SK-MEL-5 (cell line): ENCODE measurements at regions not wholly inside any gene's neighbourhood (a gene's known extent, or its start where the extent isn't known, plus 50 kb on each side); places are given as distances from the start of the nearest gene placed in this dataset.
"Not testable (repeated sequence)": the region's sequence is repeated elsewhere in the genome, so short reads cannot be mapped to it uniquely, and the experiment has no call there.

Source experiments
- DNase-seq: peaks from one replicate; pipeline ENCODE4 v3.0.0-alpha.2; 2016; ENCODE audit warnings: low read depth, low spot score
- in situ Hi-C: cut with HindIII; loops from 2 replicates; pipeline ENCODE4 v1.10.0; 2016; ENCODE audit warnings: low sequenced_read_pairs, high pct_unique_total_duplicates, low pct_unique_long_range_greater_than_20kb

DNA sequence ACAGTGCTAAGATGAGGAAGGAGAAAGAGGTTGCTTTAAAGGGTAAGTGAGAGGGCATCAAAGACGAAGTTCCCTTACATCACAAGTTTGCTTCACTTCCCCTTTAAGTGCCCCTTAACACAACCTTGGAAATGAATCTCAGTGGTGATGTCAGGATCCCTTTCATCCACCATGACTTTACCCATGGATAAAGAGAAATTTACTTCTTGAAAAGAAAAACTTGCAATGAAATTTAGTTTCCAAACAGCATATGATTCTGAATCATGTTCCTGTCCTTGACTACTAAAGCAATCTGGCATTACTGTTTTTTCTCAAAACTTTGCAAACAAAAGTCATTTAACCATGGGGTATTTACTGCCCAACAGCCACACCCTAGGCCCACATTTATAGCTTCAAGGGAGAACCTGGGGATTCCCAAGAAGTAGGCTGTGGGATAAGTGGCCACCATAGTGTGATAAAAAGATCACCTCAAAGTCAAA lies 135.9 kb downstream of the ITGB8 start:
- in situ Hi-C loops = no loop called here
- DNase-seq = no peak

DNA sequence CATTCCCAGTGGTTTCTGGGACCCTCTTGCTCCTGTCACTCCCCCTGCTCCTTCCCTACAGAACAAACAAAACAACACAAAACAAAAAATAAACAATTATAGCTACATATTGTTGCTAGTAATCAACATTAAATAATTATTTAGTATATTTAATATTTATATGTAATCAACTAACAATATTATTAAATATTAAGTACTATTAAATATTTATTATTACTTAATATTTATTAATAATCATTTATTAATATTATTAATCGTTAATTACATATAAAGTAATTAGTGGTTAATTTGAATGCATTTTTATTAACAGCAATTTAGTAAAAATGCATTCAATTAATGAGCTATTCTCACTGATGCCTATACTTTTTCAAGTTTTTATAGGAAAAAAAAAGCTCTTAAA lies 139.4 kb downstream of the ITGB8 start:
- no peak for DNase-seq
- in situ Hi-C loops = no loop called here

DNA sequence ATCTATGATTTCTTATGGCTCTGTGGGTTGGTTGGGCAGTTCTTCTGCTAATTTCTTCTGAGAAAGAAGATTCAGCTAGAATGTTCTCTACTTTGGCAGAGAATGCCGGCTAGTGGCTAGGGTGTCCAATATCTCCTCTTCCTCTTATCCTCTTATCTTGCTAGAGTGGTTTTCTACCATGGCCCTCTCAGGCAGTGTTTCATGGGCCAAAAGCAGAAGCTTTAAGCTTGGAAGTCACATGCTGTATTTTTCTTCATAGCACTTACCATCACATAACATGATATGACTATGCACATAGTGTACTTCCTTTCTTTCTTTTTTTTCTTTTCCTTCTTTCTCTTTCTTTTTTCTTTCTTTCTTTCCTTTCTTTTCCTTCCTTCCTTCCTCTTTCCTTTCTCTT lies 140.0 kb downstream of the ITGB8 start:
- no peak for DNase-seq
- in situ Hi-C loops = no loop called here

DNA sequence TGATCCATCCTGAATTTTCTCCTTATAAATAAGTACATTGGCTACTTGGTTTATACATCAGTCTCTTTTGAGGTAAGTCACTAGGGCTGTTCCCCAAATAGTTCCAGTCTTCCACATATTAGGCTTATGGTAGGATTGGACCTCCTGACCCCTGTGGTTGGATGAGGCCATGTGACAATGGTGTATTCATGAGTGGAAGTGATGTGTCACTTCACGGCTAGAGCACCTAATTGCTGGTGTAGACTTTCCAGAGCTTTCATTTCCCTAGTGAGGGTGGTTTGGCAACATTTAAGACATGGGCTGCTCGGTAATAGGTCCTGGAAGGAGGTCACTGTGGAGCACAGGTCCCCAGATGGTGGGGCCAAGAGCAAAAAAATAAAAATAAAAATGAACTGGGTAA lies 141.2 kb upstream of the ABCB5 start:
- no peak for DNase-seq
- in situ Hi-C loops = no loop called here

DNA sequence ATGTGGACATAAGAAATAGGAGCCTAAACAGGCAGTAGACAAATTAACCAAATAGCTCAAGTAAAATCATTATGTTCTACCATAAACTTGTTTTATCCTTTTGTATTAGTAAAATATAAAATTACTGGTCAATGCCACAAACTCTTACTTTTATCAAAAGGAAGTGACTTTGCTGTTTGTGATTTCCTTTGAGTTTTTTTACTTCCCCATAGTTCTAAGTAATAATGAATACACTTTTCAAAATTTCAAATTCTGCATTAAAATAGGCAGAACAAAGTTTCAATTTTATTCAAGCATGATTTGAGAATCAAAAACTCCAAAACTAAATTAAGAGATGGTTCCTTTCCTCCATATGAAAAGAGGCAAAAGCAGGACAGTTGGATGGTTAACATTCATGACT lies 139.7 kb upstream of the ABCB5 start:
- in situ Hi-C loops = no loop called here
- DNase-seq = no peak

DNA sequence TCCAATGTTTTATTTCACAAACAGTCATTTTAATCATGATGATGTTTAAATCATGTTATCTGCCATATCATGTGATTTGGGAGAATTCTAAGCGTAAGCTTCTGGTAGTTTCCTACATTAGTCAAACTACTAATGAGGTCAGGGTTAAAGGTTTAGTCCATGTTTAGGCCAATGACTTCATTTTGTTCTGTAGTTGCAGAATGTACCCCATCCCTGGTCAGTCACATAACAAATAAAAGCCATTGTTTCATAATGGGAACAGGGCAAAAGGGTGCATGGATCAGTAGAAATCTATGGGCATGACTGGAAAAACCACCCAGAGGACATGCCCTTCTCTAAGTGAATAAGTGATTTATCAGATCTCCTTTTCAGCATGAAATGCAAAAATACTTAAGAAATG lies 138.4 kb upstream of the ABCB5 start:
- no peak for DNase-seq
- in situ Hi-C loops = no loop called here

DNA sequence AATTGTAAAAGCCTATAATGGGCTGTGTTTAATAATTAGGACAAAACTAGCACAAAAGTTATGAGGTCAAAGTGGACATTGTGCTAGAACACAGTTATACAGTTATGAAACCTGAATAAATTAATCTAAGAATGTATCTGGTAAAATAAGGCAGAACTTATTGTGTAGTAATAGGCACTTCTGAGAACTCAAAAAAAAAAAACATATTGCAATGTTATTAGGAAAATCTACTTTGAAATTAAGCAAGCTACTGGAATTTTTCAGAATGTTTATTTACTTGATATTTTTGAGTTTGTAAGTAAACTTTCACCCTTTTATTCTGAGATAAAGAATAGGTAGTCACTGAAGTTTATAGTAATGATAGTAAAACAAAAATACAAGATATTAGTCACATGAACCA lies 135.8 kb upstream of the ABCB5 start:
- in situ Hi-C loops = no loop called here
- no peak for DNase-seq

DNA sequence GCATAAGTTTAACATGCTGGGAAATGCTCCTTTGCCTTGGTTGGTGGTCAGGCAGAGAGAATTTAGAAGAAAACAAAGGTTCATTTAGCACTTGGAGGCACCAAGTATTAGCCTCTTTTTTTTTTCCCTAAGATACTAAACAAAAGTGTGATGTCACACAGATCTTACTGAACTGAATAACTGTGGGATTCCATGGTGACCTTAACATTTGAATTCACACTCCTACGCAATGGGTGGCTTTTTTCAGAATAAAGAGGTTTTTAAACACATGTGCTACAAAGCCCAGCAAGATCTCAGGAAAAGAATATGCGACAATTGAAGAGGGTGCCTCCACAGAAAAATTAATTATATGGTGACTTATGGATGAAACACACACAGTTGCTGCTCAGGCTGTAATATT lies 133.4 kb upstream of the ABCB5 start:
- peak; percentile 54 for DNase-seq
- in situ Hi-C loops = no loop called here

DNA sequence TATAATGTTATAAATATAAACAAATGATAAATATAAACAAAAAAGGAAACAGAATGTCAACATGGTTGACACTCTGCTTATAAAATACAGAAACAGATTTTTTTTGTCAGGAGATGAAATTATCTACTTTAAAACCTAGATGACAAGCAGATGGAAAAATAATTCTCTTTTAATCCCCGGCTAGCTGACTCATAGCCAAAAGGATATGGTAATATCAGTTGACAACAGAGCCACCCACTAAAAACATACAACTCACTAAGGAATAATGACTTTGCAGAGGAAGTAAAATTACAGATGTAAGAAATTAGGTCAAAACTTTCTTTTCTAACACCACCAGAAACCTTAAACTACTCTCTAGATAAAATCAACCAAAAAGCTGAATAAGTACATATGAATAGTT lies 131.1 kb upstream of the ABCB5 start:
- in situ Hi-C loops = no loop called here
- DNase-seq = no peak

DNA sequence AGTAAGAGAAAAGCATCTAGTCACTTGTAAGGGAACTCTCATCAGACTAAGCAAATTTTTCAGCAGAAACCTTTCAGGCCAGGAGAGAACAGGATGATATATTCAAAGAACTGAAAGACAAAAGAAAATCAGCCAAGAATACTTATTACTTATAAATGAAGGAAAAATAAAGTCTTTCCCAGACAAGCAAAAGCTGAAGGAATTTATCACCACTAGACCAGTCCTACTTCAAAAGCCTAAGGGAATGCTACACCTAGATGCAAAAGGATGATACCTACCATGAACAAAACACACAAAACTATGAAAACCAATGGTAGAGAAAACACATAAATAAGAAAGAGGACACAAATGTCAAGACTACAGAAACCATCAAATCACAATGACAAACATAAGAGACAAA lies 126.6 kb upstream of the ABCB5 start:
- in situ Hi-C loops = no loop called here
- no peak for DNase-seq

DNA sequence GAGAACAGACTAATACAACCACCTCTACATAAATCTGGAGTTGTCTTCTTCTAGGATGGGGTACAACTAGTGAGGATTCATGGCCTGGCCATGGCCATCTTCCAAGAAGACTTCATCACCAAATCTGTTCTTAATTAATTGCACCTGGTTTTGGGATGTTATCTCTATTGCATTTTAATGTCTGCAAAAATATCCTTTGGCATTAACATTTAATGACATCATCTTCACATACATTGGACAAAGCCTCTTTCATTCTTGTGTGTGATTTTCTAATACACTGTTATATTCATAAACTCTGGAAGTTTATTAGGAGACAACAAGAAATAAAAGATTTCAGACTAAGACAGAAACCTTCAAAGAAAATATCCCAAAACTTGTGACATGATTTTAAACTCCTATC lies 124.2 kb upstream of the ABCB5 start:
- in situ Hi-C loops = no loop called here
- no peak for DNase-seq

DNA sequence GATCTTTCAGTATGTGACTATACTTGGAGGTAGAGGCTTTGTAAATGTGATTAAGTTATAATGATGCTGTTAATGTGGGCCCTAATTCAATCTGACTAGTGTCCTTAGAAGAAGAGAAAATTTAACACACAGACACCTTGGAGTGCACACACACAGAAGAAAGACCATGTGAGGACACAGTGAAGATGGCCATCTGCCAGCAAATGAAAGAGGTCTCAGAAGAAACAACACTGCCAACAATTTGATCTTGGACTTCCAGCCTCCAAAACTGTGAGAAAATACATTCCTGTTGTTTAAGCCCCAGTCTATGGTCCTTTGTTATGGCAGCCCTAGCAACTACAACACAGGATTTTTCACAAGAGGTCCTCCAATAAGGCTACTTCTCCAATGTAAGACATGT lies 120.9 kb upstream of the ABCB5 start:
- DNase-seq = no peak
- in situ Hi-C loops = no loop called here

DNA sequence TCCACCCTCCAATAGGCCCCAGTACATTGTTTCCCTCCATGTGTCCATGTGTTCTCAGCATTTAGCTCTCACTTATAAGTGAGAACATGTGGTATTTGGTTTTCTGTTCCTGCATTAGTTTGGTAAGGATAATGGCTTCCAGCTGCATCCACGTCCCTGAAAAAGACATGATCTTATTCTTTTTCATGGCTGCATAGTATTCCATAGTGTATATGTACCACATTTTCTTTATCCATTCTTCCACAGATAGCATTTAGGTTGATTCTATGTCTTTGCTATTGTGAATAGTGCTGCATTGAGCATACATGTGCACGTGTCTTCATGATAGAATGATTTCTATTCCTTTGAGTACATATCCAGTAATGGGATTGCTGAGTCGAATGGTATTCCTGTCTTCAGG lies 114.0 kb upstream of the ABCB5 start:
- DNase-seq, in situ Hi-C loops: not testable (repeated sequence)

DNA sequence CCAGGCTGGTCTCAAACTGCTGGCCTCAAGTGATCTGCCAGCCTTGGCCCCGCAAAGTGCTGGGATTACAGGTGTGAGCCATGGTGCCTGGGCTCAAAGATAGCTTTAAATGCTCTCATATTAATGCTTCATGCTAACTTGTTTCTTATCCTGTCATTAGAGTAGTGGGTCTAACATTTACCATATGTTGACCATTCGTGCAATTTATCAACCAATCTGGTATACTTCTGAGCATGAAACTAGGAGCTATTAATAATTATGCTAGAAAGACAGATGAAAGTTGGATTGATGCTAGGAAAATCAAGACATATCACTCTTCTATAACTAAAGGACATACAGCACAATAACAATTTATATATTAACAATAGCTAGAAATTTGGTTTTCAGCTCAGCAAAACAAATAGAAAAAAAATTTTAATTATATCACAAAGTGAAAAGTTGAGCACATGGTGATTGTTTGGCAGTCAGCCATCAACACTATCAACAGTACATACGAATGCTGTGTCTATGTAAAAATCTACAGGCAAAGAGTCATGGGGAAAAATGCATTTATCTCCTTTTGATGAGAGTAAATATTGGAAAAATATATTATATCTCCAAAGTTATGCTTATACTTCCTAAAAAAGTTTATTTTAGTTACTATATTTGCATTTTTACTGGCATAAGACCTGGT lies 112.1 kb upstream of the ABCB5 start:
- in situ Hi-C loops = no loop called here
- DNase-seq = no peak

DNA sequence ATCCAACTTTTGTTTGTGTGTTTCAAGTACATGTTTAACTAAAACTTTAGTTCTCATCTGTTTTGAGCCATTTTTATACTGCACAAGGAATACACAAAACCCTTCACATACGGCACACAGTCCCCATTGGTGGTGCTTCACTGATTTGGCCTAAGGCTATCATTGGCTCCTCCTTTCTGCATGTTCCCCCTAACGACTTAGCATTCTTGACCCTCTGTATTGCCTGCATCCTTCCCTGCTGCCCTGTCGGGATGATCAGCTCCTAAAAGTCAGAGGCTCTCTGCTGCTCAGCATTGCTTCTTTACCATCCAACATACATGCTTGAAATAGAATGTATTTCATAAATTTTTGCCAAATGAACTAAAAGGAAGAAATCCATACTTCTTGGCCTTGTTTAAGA lies 111.4 kb upstream of the ABCB5 start:
- in situ Hi-C loops = no loop called here

DNA sequence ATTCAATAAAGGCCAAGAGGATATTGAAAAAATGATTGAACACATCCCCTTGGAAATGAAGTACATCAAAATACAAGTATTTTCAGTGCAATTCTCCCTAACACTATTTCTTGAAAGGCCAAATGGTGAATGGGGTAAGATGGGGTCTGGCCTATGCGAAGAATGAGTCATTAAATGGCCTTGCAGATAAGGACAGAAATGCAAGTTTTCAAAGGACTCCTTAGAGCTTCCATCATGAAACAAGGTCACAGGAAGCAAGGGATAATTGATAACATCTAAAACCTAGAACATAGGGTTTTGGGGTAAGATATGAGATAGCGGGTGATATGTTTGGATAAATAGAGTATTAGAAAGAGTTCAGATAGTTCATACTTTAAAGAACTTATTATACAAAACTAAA lies 109.3 kb upstream of the ABCB5 start:
- in situ Hi-C loops = no loop called here
- no peak for DNase-seq

More for the DNA sequence above, 111.4 kb upstream of the ABCB5 start:
- no peak for DNase-seq

DNA sequence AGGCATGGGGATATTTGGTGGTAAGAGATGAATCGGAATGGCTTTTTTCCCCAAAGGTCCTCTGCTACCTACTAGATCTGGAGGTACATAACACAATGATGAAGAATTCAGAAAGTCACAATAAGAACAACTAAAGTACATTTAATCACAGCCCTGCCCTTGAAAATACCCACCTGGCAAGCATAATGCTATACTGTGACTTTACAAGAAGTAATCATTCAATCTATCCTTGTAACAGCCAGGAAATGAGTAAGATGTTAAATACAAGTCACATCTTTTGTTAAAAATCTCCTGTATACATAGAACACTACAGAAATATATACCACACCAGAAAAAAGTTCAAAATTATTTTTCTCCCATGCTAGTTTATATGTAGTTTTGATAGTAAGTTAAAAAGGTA lies 108.3 kb upstream of the ABCB5 start:
- no peak for DNase-seq
- in situ Hi-C loops = no loop called here

DNA sequence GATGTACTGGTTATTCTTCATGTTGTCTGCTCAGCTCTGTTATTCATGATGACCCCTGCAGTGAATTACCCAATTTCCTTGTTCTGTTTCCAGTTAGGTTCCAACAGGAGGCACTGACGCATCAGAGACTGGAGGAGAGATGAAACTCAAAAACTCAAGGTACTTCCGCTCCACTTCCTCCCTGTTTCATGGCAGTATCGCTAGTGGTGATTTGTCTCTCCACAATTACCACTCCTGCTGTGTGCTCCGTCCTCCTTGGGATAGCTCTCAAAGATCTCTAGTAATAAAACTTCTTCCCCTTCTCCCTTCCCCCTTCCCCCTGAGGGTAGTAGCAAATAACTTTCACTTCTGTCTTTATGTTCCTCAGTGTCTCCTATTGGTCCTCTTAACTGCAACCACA lies 107.4 kb upstream of the ABCB5 start:
- in situ Hi-C loops = no loop called here
- peak; percentile 87 for DNase-seq

DNA sequence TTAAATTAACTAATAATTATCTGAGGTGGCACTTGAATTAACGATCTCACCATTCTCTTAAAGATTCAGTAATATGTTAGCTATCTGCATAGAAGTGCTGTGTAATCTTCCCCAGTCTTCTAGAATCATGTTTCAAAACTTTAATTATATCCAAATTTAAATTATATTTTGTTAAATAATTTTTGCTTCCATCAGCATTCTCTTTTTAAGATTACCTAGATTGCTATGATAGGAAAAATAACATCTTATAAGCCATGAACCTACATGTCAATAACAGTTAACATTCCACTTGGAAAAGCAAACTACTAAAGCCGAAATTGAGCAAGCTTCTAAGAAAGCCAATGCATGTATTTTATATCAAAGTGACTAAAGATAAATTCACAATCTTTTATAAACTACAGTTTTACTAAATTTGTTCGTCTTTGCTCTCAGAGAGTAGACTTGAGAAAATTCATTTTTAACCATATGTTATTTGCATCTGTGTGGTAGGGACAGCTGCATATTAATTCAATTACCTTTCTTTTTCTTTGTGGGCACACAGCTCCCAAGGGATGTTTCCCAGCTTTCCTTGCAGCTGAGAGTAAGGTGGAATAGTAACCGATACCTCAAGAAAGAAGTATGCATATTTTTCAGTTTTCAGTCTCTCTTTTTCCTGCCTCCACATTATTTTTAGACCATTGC lies 105.4 kb upstream of the ABCB5 start:
- no peak for DNase-seq
- in situ Hi-C loops = no loop called here

DNA sequence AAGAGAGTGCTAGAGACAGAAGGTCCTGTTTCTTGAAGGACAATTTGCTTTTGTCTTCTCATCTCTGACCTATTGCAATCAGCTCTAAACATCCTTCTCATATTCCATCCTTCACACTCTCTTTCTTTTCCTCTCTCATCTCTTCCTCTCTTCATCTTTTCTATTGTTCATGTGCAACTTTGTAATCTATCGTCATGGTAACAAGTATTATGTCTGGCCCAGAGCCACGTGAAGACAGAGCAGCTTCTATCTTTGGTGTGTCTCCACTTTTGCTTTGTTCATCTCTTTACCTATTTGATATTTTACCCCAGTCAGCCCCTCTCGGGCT lies 104.9 kb upstream of the ABCB5 start:
- in situ Hi-C loops = no loop called here
- peak; percentile 65 for DNase-seq
